ENCODE measurements at regions not wholly inside any gene's neighbourhood (a gene's known extent, or its start where the extent isn't known, plus 50 kb on each side); places are given as distances from the start of the nearest gene placed in this dataset.
"Not testable (repeated sequence)": the region's sequence is repeated elsewhere in the genome, so short reads cannot be mapped to it uniquely, and the experiment has no call there.

- Mint-ChIP-seq H3K27ac (no peak overlapping the region), H3K4me3 (no peak overlapping the region), H3K4me1 (ENCODE audit: low read depth) (no peaks in the 10 kb centered on the region)
Observed at GRCh38 chr15:35696767-35697231, 150.8 kb upstream of the DPH6 start.

GRCh38 chr15:35697549-35698299 lies 151.8 kb upstream of the DPH6 start:
- DNase-seq, result no peak
- H3K4me1 Mint-ChIP-seq (ENCODE audit: low read depth), result no peaks in the 10 kb centered on the region
- H3K4me3 Mint-ChIP-seq, result no peak overlapping the region
- no peaks in the 10 kb centered on the region for H3K9me3 Mint-ChIP-seq
- no peaks in the 10 kb centered on the region for H3K36me3 Mint-ChIP-seq (ENCODE audit: low read depth)
- H3K27ac Mint-ChIP-seq, result no peak overlapping the region
- peaks cover 19% of the 10 kb centered on the region for H3K27me3 Mint-ChIP-seq

More at GRCh38 chr15:35696767-35697231, 150.8 kb upstream of the DPH6 start:
- Mint-ChIP-seq H3K27me3 (peaks cover 19% of the 10 kb centered on the region), H3K36me3 (ENCODE audit: low read depth) (no peaks in the 10 kb centered on the region), H3K9me3 (no peaks in the 10 kb centered on the region)
- no peak for DNase-seq

- H3K36me3 Mint-ChIP-seq (ENCODE audit: low read depth), result no peaks in the 10 kb centered on the region
- H3K4me3 Mint-ChIP-seq, result no peak overlapping the region
- H3K9me3 Mint-ChIP-seq, result no peaks in the 10 kb centered on the region
- peaks cover 16% of the 10 kb centered on the region for H3K27me3 Mint-ChIP-seq
- H3K27ac Mint-ChIP-seq, result no peak overlapping the region
- no peak for DNase-seq
- no peaks in the 10 kb centered on the region for H3K4me1 Mint-ChIP-seq (ENCODE audit: low read depth)
Observed at GRCh38 chr15:35698331-35698730, 152.4 kb upstream of the DPH6 start.

GRCh38 chr15:35698966-35699575 lies 153.1 kb upstream of the DPH6 start:
- no peak overlapping the region for H3K4me3 Mint-ChIP-seq
- H3K27me3 Mint-ChIP-seq, result peaks cover 16% of the 10 kb centered on the region

GRCh38 chr15:35700091-35700593 lies 154.2 kb upstream of the DPH6 start:
- not testable (repeated sequence) for H3K4me1 Mint-ChIP-seq (ENCODE audit: low read depth); H3K36me3 Mint-ChIP-seq (ENCODE audit: low read depth); H3K27ac Mint-ChIP-seq; H3K4me3 Mint-ChIP-seq; H3K9me3 Mint-ChIP-seq; DNase-seq
- peaks cover 16% of the 10 kb centered on the region for H3K27me3 Mint-ChIP-seq

More at GRCh38 chr15:35698966-35699575, 153.1 kb upstream of the DPH6 start:
- Mint-ChIP-seq H3K27ac (no peak overlapping the region), H3K4me1 (ENCODE audit: low read depth) (no peaks in the 10 kb centered on the region), H3K36me3 (ENCODE audit: low read depth) (no peaks in the 10 kb centered on the region), H3K9me3 (no peaks in the 10 kb centered on the region)
- DNase-seq, result no peak

GRCh38 chr15:35701402-35702046 lies 155.6 kb upstream of the DPH6 start:
- peaks cover 15% of the 10 kb centered on the region for H3K27me3 Mint-ChIP-seq
- H3K4me1 Mint-ChIP-seq (ENCODE audit: low read depth), result no peaks in the 10 kb centered on the region
- H3K4me3 Mint-ChIP-seq, result no peak overlapping the region
- no peaks in the 10 kb centered on the region for H3K9me3 Mint-ChIP-seq
- no peak for DNase-seq
- no peaks in the 10 kb centered on the region for H3K36me3 Mint-ChIP-seq (ENCODE audit: low read depth)
- no peak overlapping the region for H3K27ac Mint-ChIP-seq

- H3K27ac Mint-ChIP-seq, result no peak overlapping the region
- no peak overlapping the region for H3K4me3 Mint-ChIP-seq
- H3K36me3 Mint-ChIP-seq (ENCODE audit: low read depth), result no peaks in the 10 kb centered on the region
- H3K9me3 Mint-ChIP-seq, result no peaks in the 10 kb centered on the region
- no peak for DNase-seq
- no peaks in the 10 kb centered on the region for H3K4me1 Mint-ChIP-seq (ENCODE audit: low read depth)
- peaks cover 9% of the 10 kb centered on the region for H3K27me3 Mint-ChIP-seq
Observed at GRCh38 chr15:35702946-35703495, 157.1 kb upstream of the DPH6 start.

- DNase-seq, result no peak
- peaks cover 4% of the 10 kb centered on the region for H3K27me3 Mint-ChIP-seq
Observed at GRCh38 chr15:35705030-35705883, 159.3 kb upstream of the DPH6 start.

GRCh38 chr15:35705884-35706585 lies 160.1 kb upstream of the DPH6 start:
- peaks cover 2% of the 10 kb centered on the region for H3K27me3 Mint-ChIP-seq
- H3K4me3 Mint-ChIP-seq, result no peak overlapping the region
- no peaks in the 10 kb centered on the region for H3K4me1 Mint-ChIP-seq (ENCODE audit: low read depth)
- H3K9me3 Mint-ChIP-seq, result no peaks in the 10 kb centered on the region
- no peak overlapping the region for H3K27ac Mint-ChIP-seq
- no peak for DNase-seq
- H3K36me3 Mint-ChIP-seq (ENCODE audit: low read depth), result no peaks in the 10 kb centered on the region

More at GRCh38 chr15:35705030-35705883, 159.3 kb upstream of the DPH6 start:
- Mint-ChIP-seq H3K4me1 (ENCODE audit: low read depth) (no peaks in the 10 kb centered on the region), H3K4me3 (no peak overlapping the region), H3K9me3 (no peaks in the 10 kb centered on the region), H3K36me3 (ENCODE audit: low read depth) (no peaks in the 10 kb centered on the region), H3K27ac (no peak overlapping the region)

GRCh38 chr15:35712956-35713355 lies 167.0 kb upstream of the DPH6 start:
- Mint-ChIP-seq H3K9me3 (no peaks in the 10 kb centered on the region), H3K4me1 (ENCODE audit: low read depth) (no peaks in the 10 kb centered on the region), H3K4me3 (no peak overlapping the region), H3K27me3 (peaks cover 4% of the 10 kb centered on the region), H3K36me3 (ENCODE audit: low read depth) (no peaks in the 10 kb centered on the region), H3K27ac (no peak overlapping the region)
- no peak for DNase-seq

GRCh38 chr15:35713733-35714132 lies 167.8 kb upstream of the DPH6 start:
- DNase-seq, result no peak
- no peaks in the 10 kb centered on the region for H3K4me1 Mint-ChIP-seq (ENCODE audit: low read depth)
- H3K27ac Mint-ChIP-seq, result no peak overlapping the region
- no peaks in the 10 kb centered on the region for H3K9me3 Mint-ChIP-seq
- H3K36me3 Mint-ChIP-seq (ENCODE audit: low read depth), result no peaks in the 10 kb centered on the region
- H3K27me3 Mint-ChIP-seq, result peaks cover 4% of the 10 kb centered on the region
- no peak overlapping the region for H3K4me3 Mint-ChIP-seq

- Mint-ChIP-seq H3K27ac (no peak overlapping the region), H3K4me1 (ENCODE audit: low read depth) (no peaks in the 10 kb centered on the region), H3K27me3 (peaks cover 7% of the 10 kb centered on the region), H3K4me3 (no peak overlapping the region), H3K36me3 (ENCODE audit: low read depth) (no peaks in the 10 kb centered on the region), H3K9me3 (no peaks in the 10 kb centered on the region)
- DNase-seq, result no peak
Observed at GRCh38 chr15:35717721-35718120, 171.8 kb upstream of the DPH6 start.

GRCh38 chr15:35720019-35720418 lies 174.1 kb upstream of the DPH6 start:
- Mint-ChIP-seq H3K27me3 (peaks cover 7% of the 10 kb centered on the region), H3K4me3 (no peak overlapping the region), H3K36me3 (ENCODE audit: low read depth) (no peaks in the 10 kb centered on the region), H3K4me1 (ENCODE audit: low read depth) (no peaks in the 10 kb centered on the region), H3K9me3 (no peaks in the 10 kb centered on the region), H3K27ac (no peak overlapping the region)
- DNase-seq, result no peak

Data from activated T-cell treated with anti-CD3 and anti-CD28 coated beads, Interleukin-2, amount 50 U/mL, for 24 hours (primary cell).